ENCODE measurements at regions not wholly inside any gene's neighbourhood (a gene's known extent, or its start where the extent isn't known, plus 50 kb on each side); places are given as distances from the start of the nearest gene placed in this dataset.

DNA sequence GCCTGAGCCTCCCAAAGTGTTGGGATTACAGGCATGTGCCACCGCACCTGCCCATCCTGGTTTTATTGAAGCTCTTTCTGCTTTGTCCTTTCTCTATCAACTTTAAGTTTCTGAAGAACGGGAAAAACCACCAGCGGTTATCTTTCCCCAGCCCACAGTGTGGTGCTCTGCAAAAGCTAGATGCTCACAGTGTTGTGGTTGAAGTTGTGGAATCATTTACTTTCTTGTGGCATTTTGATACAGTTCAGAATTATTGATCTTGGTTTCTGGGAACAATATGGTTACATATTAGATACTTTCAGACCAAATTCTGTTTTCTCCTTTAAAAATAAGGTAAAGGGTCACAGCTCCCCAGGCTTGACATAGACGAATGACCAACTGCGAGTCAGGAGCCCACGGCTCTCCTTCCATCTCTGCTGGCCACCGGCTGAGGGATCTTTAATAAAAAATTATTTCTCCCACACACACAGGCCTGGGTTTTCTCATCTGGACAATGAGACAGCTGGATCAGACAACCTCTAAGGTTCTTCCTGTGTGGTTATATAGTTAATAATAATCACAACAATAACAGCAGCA, 385.3 kb downstream of the SETD4 start:
- Histone ChIP-seq H3K9me3 (no peaks in the 10 kb centered on the region), H3K27me3 (no peaks in the 10 kb centered on the region), H3K9ac (no peak overlapping the region), H4K20me1 (no peaks in the 10 kb centered on the region), H3K4me2 (no peak overlapping the region), H3K4me3 (no peak overlapping the region), H3K4me1 (no peaks in the 10 kb centered on the region), H3K27ac (no peak overlapping the region), H3K36me3 (no peaks in the 10 kb centered on the region)
- TF ChIP-seq Cebpa-rat (IDR thresholded peaks at IDR 0.05), result no peak

DNA sequence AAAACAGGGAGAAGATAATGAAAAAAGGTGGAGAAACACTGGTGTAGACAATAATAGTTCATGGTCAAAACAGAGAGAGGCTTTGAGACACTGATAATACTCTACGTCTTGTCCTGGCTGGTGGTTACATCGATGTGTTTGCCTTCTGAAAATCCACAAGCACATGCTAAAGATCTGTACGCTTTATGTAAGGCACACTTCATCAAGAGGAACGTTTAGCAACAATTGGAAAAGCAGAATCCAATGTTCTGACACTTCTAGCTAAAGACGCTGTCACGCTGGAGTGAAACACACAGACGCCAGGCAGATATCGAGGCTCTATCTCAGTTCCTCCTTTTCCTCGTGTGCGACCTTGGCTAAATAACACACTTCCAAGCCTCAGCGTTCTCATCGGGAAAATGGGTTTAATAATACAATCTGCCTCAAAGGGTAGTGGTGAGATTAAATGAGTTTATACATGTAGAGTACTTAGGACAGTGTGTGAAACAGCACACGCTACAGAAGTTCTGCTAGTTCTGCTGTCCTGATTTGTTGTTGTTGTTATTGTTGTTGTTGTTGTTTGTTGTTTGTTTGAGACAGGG, 386.1 kb downstream of the SETD4 start:
- H3K4me1 ChIP-seq, result no peaks in the 10 kb centered on the region
- no peak overlapping the region for H3K4me2 ChIP-seq
- no peak overlapping the region for H3K4me3 ChIP-seq
- H4K20me1 ChIP-seq, result no peaks in the 10 kb centered on the region
- H3K9me3 ChIP-seq, result no peaks in the 10 kb centered on the region
- no peaks in the 10 kb centered on the region for H3K27me3 ChIP-seq
- H3K9ac ChIP-seq, result no peak overlapping the region
- no peak overlapping the region for H3K27ac ChIP-seq
- TF ChIP-seq Cebpa-rat (IDR thresholded peaks at IDR 0.05), result no peak
- H3K36me3 ChIP-seq, result no peaks in the 10 kb centered on the region

DNA sequence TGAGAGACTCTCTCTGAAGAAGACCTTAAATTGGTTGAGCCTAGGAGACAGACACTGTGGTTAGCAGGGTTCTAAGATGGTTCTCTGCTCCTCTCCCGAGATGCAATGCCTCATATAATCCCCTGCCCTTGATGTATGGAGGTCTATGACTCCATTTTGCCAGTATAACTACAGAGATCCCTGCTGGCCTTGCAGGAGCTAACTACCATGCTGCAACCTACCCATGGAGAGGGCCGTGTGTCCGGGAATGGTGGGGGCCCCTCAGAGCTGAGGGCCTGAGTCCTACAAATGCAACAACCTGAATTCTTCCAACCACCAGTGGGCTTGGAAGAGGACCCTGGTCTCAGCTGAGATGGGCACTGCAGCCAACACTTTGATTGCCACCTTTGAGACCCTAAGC, 388.0 kb downstream of the SETD4 start:
- Histone ChIP-seq H3K9ac (no peak overlapping the region), H3K27me3 (no peaks in the 10 kb centered on the region), H3K4me1 (no peaks in the 10 kb centered on the region), H3K4me2 (no peak overlapping the region), H3K36me3 (no peaks in the 10 kb centered on the region), H3K9me3 (no peaks in the 10 kb centered on the region), H3K27ac (no peak overlapping the region), H4K20me1 (no peaks in the 10 kb centered on the region), H3K4me3 (no peak overlapping the region)
- no peak for TF ChIP-seq Cebpa-rat (IDR thresholded peaks at IDR 0.05)

DNA sequence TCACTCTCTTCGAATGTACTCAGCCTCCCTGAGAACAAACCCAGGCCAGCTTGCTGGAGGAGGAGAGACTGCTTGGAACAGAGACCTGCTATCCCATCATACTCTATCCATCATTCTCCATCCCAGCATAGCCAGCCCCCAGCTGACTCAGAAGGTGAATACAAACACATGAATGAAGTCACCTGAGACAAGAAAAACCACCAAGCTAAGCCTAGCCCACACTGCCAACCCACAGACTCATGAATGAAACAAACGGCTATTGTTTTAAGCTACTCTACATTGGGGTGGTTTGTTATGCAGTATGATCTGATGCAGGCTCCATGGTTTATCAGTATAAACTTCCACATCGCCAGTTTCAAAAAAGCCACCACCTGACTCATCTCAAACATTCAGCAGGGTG, 395.6 kb downstream of the SETD4 start:
- no peaks in the 10 kb centered on the region for H3K4me1 ChIP-seq

DNA sequence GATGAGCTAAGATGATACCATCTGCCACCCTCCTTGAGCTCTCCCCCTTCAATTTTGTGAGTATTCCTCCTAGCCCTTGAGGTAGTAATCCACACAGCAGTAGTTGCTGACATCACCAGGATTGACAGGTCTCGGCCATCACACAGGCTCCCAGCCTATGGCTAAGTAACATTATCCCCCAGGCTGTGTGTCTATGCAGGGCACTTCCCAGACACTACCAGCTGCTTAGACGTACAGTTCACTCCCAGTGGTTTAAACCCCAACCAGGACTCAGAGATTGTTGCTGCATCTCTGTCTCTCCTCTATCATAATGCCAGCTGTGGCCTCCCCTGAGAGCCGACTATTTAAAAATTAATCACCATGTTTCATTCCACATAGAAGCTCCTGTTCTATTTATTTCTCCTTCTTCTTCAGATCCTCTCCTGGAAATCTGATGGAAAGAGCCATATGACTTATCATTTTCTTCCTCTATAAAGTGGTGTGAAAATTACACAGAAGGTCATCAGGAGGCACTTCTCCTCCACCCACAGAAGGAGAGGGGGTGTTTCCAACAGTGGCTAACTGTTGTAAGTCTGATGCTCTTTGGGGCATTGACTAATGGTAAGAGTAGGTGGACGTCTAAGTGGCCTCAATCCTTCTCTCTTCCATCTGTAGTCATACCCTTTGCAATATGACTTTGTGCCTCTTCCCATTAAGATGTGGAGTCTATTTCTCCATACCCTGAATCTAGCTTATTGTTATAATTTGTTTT, 396.3 kb downstream of the SETD4 start:
- Histone ChIP-seq H3K27ac (no peak overlapping the region), H3K36me3 (no peaks in the 10 kb centered on the region), H4K20me1 (no peaks in the 10 kb centered on the region), H3K27me3 (no peaks in the 10 kb centered on the region), H3K4me2 (no peak overlapping the region), H3K4me3 (no peak overlapping the region), H3K4me1 (no peaks in the 10 kb centered on the region), H3K9ac (no peak overlapping the region), H3K9me3 (no peaks in the 10 kb centered on the region)
- TF ChIP-seq Cebpa-rat (IDR thresholded peaks at IDR 0.05), result no peak

More for the DNA sequence above, 395.6 kb downstream of the SETD4 start:
- H3K36me3 ChIP-seq, result no peaks in the 10 kb centered on the region
- H3K27ac ChIP-seq, result no peak overlapping the region
- H3K9me3 ChIP-seq, result no peaks in the 10 kb centered on the region
- no peak overlapping the region for H3K4me3 ChIP-seq
- H3K9ac ChIP-seq, result no peak overlapping the region
- no peaks in the 10 kb centered on the region for H3K27me3 ChIP-seq
- no peaks in the 10 kb centered on the region for H4K20me1 ChIP-seq
- no peak overlapping the region for H3K4me2 ChIP-seq
- TF ChIP-seq Cebpa-rat (IDR thresholded peaks at IDR 0.05), result no peak

DNA sequence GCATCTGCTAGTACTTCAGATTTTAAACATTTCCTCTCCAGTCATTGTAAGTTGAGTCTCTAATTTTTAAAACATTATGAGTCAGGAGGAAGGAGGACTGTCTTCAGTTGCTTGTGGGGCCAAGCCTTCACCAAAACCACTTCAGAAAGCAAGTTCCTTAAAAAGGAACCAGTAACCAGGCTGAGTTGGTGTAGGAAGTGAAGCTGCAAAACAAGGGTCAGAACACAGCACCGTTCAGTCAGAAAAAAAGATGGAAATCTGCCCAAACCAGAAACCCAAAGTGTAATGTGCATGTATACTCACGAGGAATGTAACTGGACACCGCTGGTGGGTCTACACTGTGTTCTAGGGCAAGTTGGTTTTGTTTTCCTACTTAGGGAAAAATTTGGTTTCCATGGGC, 402.1 kb downstream of the SETD4 start:
- no peak for TF ChIP-seq Cebpa-rat (IDR thresholded peaks at IDR 0.05)
- Histone ChIP-seq H3K27ac (no peak overlapping the region), H3K27me3 (no peaks in the 10 kb centered on the region), H3K4me2 (peak overlapping the region; percentile 55), H3K9me3 (no peaks in the 10 kb centered on the region), H4K20me1 (no peaks in the 10 kb centered on the region), H3K36me3 (no peaks in the 10 kb centered on the region), H3K9ac (no peak overlapping the region), H3K4me3 (no peak overlapping the region), H3K4me1 (peaks cover 13% of the 10 kb centered on the region)

DNA sequence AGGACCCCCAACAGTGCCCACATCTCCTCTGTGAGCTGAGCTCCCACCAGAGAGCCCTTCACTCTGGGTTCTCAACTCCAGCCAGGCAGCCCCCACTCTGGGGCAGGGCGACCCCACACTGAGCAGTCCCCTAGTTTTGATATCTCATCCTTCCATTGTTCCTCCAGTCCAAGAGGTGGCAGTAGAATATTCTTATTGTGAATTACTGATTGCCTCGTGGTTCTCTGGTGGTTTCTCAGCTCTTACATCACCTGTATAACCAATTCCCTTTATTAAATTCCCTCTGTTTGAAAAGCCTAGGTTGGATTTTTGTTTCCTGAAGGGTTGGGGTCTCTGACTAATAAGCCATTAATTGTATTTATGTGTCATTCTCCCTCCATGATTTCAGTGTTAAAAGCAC, 407.5 kb downstream of the SETD4 start:
- Histone ChIP-seq H3K4me2 (no peak overlapping the region), H3K9me3 (no peaks in the 10 kb centered on the region), H3K4me3 (no peak overlapping the region), H3K9ac (no peak overlapping the region), H3K27me3 (no peaks in the 10 kb centered on the region), H3K4me1 (peaks cover 4% of the 10 kb centered on the region), H3K27ac (no peak overlapping the region), H4K20me1 (no peaks in the 10 kb centered on the region), H3K36me3 (no peaks in the 10 kb centered on the region)
- TF ChIP-seq Cebpa-rat (IDR thresholded peaks at IDR 0.05), result no peak

DNA sequence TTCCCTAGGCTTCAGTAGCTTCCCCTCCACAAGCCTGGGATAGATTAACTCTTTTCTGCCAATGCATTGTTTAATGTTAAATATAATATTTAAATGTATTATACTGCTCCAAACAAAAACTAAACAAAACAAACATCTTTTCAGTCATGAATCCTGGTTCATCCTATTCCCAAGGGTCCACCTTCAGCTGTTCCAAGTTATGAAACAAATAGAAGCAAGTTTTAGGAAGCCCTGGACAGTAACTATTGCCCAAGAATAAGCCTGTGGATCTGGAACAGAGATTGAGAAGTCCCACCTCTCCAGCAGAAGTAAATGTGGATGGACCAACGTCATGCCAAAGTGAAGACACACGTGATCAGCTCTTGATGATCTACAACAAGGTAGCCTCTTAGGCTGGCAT, 408.1 kb downstream of the SETD4 start:
- H3K27me3 ChIP-seq, result no peaks in the 10 kb centered on the region
- H3K9me3 ChIP-seq, result no peaks in the 10 kb centered on the region
- no peak overlapping the region for H3K9ac ChIP-seq
- no peaks in the 10 kb centered on the region for H3K36me3 ChIP-seq
- H3K4me1 ChIP-seq, result no peaks in the 10 kb centered on the region
- no peak for TF ChIP-seq Cebpa-rat (IDR thresholded peaks at IDR 0.05)
- no peak overlapping the region for H3K4me3 ChIP-seq
- no peaks in the 10 kb centered on the region for H4K20me1 ChIP-seq
- H3K4me2 ChIP-seq, result no peak overlapping the region
- no peak overlapping the region for H3K27ac ChIP-seq

DNA sequence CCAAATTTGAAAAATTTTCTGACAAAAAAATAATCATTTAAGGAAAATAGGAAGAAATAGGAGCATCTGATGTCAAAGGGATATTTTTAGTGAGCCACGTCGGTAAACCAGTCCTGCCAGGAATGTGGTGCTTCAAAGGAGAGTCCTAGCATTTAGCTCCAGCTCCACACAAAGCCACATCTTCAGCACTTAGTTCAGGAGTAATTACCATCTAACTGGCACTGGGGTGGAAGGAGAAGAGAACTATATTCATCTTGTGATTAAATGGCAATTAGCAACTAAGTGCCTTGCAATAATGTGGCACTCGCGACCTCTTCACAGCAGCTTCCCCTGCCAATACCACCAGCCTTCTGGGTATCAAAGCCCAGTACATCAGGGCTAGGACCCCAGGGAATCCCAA, 409.1 kb downstream of the SETD4 start:
- H4K20me1 ChIP-seq, result no peaks in the 10 kb centered on the region
- no peaks in the 10 kb centered on the region for H3K36me3 ChIP-seq
- no peak overlapping the region for H3K4me2 ChIP-seq
- H3K4me3 ChIP-seq, result no peak overlapping the region
- no peak for TF ChIP-seq Cebpa-rat (IDR thresholded peaks at IDR 0.05)
- no peaks in the 10 kb centered on the region for H3K4me1 ChIP-seq
- H3K9me3 ChIP-seq, result no peaks in the 10 kb centered on the region
- no peak overlapping the region for H3K9ac ChIP-seq
- H3K27ac ChIP-seq, result no peak overlapping the region
- no peaks in the 10 kb centered on the region for H3K27me3 ChIP-seq

DNA sequence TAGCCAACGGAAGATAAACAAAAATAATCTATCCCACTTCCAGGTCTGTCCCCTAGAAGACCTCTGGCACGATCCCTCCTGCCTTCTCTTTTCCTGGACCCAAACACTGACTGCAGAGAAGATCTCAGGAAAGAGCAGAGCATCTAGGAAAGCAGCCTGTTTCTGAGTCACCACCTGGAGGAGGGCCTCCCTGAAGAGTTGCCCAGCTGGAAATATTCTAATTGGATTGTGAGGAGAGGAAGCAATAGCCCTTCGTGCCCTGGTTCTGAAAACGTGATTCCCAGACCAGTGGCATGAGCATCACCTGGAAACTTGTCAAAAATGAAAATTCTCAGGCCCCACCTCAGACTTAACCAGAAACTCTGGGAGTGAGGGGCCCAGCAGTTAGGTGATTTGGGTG, 411.1 kb downstream of the SETD4 start:
- Histone ChIP-seq H4K20me1 (no peaks in the 10 kb centered on the region), H3K27ac (no peak overlapping the region), H3K4me3 (no peak overlapping the region), H3K9me3 (no peaks in the 10 kb centered on the region), H3K4me1 (no peaks in the 10 kb centered on the region), H3K27me3 (no peaks in the 10 kb centered on the region), H3K9ac (no peak overlapping the region), H3K4me2 (no peak overlapping the region), H3K36me3 (no peaks in the 10 kb centered on the region)
- no peak for TF ChIP-seq Cebpa-rat (IDR thresholded peaks at IDR 0.05)
